ENCODE measurements at regions not wholly inside any gene's neighbourhood (a gene's known extent, or its start where the extent isn't known, plus 50 kb on each side); places are given as distances from the start of the nearest gene placed in this dataset.
"Not testable (repeated sequence)": the region's sequence is repeated elsewhere in the genome, so short reads cannot be mapped to it uniquely, and the experiment has no call there.

GRCh38 chr10:114708084-114708483, 50.0 kb upstream of the ABLIM1 start:
- no peak for DNase-seq

GRCh38 chr10:114708717-114709335, 50.8 kb upstream of the ABLIM1 start:
- DNase-seq = no peak

GRCh38 chr10:114709984-114710383, 51.9 kb upstream of the ABLIM1 start:
- DNase-seq = no peak

GRCh38 chr10:114711176-114711868, 53.2 kb upstream of the ABLIM1 start:
- no peak for DNase-seq

GRCh38 chr10:114711869-114712250, 53.8 kb upstream of the ABLIM1 start:
- no peak for DNase-seq

GRCh38 chr10:114713525-114714090, 55.5 kb upstream of the ABLIM1 start:
- no peak for DNase-seq

GRCh38 chr10:114714281-114714741, 56.2 kb upstream of the ABLIM1 start:
- DNase-seq = no peak

GRCh38 chr10:114715171-114715670, 57.1 kb upstream of the ABLIM1 start:
- DNase-seq = no peak

GRCh38 chr10:114716811-114717404, 58.8 kb upstream of the ABLIM1 start:
- no peak for DNase-seq

- DNase-seq = not testable (repeated sequence)
Measured at GRCh38 chr10:114717881-114718280, 59.8 kb upstream of the ABLIM1 start.

GRCh38 chr10:114718374-114718773, 60.3 kb upstream of the ABLIM1 start:
- no peak for DNase-seq

GRCh38 chr10:114719311-114719710, 61.2 kb upstream of the ABLIM1 start:
- no peak for DNase-seq

- DNase-seq = not testable (repeated sequence)
Measured at GRCh38 chr10:114720023-114720422, 61.9 kb upstream of the ABLIM1 start.

- no peak for DNase-seq
Measured at GRCh38 chr10:114720685-114721278, 62.7 kb upstream of the ABLIM1 start.

GRCh38 chr10:114722136-114722535, 64.1 kb upstream of the ABLIM1 start:
- DNase-seq = not testable (repeated sequence)

- DNase-seq = no peak
Measured at GRCh38 chr10:114723361-114723760, 65.3 kb upstream of the ABLIM1 start.

GRCh38 chr10:114723991-114724715, 66.1 kb upstream of the ABLIM1 start:
- no peak for DNase-seq

GRCh38 chr10:114724716-114725106, 66.6 kb upstream of the ABLIM1 start:
- no peak for DNase-seq

GRCh38 chr10:114726820-114727271, 68.8 kb upstream of the ABLIM1 start:
- DNase-seq = no peak

GRCh38 chr10:114728325-114728724, 70.2 kb upstream of the ABLIM1 start:
- DNase-seq = no peak

GRCh38 chr10:114729103-114729659, 71.1 kb upstream of the ABLIM1 start:
- no peak for DNase-seq

GRCh38 chr10:114730291-114730690, 72.2 kb upstream of the ABLIM1 start:
- no peak for DNase-seq
